ENCODE measurements at regions not wholly inside any gene's neighbourhood (a gene's known extent, or its start where the extent isn't known, plus 50 kb on each side); places are given as distances from the start of the nearest gene placed in this dataset.

DNA sequence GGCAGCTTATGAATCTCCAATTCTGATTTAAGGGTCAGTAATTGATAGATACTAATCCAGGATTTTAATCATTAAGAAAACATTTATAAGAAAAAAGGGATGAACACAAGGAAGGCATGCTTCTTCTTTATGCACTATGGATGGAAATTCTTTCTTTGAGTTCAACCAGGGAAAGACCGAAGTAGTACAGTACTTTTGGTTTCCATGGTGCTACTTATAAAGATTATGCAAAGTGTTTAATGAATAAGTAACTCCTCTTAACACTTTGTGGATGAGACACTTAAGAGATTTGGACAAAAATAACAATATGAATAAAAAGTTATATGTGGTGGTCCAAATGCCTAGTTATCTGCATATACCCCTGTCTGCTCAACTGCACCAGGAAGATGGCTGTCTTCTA lies 666.5 kb upstream of the FANCL start:
- DNase-seq (ENCODE audit: low read depth) = no peak
- TF ChIP-seq, protein P1, sequence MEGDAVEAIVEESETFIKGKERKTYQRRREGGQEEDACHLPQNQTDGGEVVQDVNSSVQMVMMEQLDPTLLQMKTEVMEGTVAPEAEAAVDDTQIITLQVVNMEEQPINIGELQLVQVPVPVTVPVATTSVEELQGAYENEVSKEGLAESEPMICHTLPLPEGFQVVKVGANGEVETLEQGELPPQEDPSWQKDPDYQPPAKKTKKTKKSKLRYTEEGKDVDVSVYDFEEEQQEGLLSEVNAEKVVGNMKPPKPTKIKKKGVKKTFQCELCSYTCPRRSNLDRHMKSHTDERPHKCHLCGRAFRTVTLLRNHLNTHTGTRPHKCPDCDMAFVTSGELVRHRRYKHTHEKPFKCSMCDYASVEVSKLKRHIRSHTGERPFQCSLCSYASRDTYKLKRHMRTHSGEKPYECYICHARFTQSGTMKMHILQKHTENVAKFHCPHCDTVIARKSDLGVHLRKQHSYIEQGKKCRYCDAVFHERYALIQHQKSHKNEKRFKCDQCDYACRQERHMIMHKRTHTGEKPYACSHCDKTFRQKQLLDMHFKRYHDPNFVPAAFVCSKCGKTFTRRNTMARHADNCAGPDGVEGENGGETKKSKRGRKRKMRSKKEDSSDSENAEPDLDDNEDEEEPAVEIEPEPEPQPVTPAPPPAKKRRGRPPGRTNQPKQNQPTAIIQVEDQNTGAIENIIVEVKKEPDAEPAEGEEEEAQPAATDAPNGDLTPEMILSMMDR (IDR thresholded peaks at IDR 0.05; ENCODE audit: low read depth, low read length, missing control alignments) = no peak
- H3K4me3 ChIP-seq (ENCODE audit: low read depth, low read length) = no peak overlapping the region

DNA sequence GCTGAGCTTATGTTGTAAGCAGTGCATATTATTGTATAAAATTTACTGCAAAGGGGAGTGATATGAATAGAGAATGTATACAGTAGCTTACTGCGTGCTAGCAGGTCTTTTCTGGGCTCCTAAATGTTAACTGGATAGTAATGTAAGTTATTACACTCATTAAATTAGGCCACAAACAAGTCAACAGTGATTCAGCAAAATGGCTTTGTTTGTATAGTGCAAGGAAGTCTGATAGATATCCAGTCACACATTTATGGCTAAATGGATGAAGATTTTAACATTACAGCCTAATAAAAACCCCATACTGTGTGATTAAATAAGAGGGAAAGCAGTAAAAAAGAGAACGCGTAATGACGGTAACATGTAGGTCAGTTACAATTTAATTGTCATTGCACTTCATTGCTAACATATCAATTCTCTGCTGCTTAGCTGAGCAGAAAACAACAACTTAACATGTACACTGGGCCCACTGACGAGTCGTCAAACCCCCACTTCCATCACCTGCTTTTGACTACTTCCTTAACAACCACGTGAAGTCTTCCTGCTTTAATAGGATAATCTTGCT lies 665.0 kb upstream of the FANCL start:
- no peak overlapping the region for H3K4me3 ChIP-seq (ENCODE audit: low read depth, low read length)
- no peak for DNase-seq (ENCODE audit: low read depth)
- TF ChIP-seq, protein P1 (IDR thresholded peaks at IDR 0.05; ENCODE audit: low read depth, low read length, missing control alignments) = no peak

DNA sequence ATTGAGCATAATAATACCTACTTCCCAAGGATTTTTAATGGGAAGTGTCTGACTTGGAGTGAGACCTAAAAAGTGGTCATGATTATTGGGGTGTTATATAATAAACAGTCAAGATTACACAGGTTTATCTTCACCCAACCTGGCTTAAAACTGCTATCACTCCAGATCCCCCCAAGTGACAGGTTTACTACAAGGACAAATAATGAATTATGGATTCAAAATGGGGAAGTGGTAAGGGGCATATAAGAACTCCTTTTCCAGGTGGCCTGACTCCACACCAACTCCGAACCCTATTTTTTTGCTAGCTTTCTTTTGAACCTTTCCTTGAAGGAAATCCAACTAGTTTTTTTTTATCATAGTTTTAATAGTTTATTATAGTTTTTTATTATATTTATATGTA lies 663.0 kb upstream of the FANCL start:
- H3K4me3 ChIP-seq (ENCODE audit: low read depth, low read length) = no peak overlapping the region
- TF ChIP-seq, protein P1 (IDR thresholded peaks at IDR 0.05; ENCODE audit: low read depth, low read length, missing control alignments) = no peak
- no peak for DNase-seq (ENCODE audit: low read depth)

DNA sequence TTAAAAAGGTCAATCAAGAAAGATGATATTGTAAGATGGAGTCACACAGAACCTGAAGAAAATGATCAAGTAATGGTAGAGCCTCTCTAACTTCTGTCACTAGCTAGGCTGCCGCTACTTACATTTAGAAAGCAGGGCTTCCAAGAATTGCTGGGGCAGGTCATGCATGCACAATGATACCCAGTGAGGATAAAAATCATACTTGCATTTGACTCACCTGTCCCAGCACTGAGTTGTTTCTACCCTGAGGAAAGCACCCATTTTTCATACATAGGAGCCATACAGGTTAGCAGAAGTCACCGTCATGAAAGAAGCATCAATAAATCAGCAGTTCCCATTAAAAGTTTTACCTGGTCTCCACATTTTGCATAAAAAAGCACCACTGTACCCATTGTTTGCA lies 662.3 kb upstream of the FANCL start:
- TF ChIP-seq, protein P1 (IDR thresholded peaks at IDR 0.05; ENCODE audit: low read depth, low read length, missing control alignments) = no peak
- DNase-seq (ENCODE audit: low read depth) = no peak
- H3K4me3 ChIP-seq (ENCODE audit: low read depth, low read length) = no peak overlapping the region

DNA sequence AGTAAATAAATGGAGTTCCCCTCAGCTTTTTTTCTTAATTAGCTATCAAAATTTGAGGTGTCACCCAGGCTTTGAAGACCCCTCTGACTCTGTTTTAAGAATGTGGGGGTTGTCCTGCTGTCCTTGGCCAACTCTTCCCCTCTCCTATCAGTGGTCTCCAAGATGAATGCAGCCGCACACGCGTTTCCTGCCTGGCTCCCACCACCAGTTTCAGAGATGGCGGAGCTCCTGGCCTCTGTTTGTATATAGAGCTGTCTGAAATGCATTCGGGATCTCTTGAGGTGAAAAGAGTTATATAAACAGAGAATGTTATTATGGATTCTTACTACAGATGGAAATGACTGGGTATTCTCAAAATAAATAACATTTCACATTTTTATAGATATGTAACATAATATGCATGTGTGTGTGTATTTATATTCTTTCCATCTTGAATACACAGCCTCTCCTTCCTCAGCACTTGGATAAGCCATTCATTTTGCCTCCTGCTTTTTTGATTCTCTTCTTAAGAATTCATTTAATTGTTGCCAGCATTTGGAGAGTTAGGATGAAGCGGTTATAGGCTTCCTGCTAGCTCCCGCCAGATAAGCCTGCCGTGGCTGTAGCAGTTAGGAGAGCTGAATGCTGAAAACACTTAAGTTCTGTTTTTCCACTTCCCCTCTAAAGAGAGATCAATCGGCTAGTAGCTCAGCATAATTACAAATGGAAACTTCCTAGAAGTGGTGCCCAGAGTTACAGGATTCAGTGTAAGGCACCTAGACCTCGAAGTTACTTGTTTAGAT lies 659.3 kb upstream of the FANCL start:
- TF ChIP-seq, protein P1 (IDR thresholded peaks at IDR 0.05; ENCODE audit: low read depth, low read length, missing control alignments) = no peak
- no peak for DNase-seq (ENCODE audit: low read depth)
- no peak overlapping the region for H3K4me3 ChIP-seq (ENCODE audit: low read depth, low read length)

DNA sequence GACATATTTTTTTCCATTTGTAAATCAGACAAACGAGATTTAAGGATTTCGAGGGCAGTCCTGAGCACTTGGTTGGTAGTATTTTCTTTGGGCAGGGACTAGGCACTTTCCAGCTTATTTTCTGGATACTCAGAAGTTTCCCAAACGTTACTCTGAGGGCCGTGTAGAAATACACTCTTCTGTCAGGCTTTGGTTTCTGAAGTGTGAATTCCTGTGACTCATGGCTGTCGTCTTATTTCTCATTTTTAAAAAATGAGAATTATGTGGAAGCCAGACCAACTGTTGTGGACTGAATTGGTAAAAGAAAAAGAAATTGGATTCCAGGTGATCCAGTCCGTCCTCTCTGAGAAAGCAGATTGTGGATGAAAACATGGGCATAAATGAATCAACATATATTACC lies 658.6 kb upstream of the FANCL start:
- no peak overlapping the region for H3K4me3 ChIP-seq (ENCODE audit: low read depth, low read length)
- DNase-seq (ENCODE audit: low read depth) = no peak
- TF ChIP-seq, protein P1 (IDR thresholded peaks at IDR 0.05; ENCODE audit: low read depth, low read length, missing control alignments) = no peak

DNA sequence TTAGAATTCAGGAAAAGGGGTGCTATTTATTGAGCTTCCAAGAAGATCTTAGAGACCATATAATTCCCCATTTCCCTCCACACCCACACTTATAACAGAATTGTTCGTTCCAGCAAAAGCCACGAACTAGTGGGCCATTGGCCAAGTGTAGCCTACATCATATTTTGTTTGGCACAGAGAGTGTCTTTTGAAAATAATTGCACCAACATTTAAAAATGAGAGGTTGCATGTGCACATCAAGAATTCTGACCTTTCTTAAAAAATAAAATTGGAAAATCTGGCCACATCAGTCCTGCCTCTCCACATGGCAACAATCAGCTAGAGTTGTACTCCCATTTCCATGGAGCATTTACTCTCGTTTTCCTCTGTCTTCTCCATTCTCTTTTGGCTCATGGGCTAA lies 655.5 kb upstream of the FANCL start:
- no peak overlapping the region for H3K4me3 ChIP-seq (ENCODE audit: low read depth, low read length)
- no peak for DNase-seq (ENCODE audit: low read depth)
- TF ChIP-seq, protein P1 (IDR thresholded peaks at IDR 0.05; ENCODE audit: low read depth, low read length, missing control alignments) = no peak
